HK-2 (cell line): ENCODE measurements at regions not wholly inside any gene's neighbourhood (a gene's known extent, or its start where the extent isn't known, plus 50 kb on each side); places are given as distances from the start of the nearest gene placed in this dataset.

Source experiments
- DNase-seq: peaks from one replicate; pipeline ENCODE4 v3.0.0-alpha.2; 2018; ENCODE audit not compliant: unreplicated experiment

- no peak for DNase-seq
Observed at GRCh38 chr19:46944918-46945628, 74.6 kb upstream of the NPAS1 start.

DNA sequence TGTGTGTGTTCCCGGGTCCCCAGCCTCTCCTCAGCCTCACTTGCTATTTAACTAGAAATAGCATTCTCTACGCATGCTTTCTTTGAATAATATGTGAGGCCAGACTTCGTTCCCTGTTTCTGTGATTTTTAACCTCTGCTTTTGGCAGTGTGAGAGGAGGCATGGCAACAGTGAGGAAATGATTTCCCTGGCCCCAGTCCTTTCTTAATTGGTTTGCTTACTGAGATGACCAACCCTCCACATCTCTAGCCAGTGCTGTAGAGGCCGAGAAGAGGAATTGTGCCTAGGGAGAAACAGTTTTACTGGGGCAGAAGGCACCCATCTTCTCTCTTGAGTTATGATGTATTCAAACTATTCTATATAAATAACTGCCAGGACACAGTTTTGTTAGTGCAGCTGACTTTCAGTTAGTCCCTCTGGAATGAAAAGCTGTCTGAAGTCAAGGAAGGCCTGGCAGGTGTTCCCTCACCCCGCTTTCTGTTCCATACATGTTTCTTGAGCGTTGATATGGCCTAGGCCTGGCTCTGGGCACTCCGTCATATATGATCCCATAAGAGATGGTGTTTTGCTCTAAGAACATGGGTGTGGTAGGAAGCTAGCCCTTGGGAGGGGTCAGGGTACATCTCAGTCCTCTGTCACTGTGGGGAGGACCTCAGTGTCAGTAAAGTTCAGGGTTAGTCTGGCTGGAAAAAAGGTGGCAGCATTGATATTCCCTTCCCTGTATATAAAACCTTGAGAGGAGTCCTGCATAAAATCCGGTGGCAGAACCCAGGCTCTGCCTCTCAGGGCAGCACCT lies 73.7 kb upstream of the NPAS1 start:
- no peak for DNase-seq

DNA sequence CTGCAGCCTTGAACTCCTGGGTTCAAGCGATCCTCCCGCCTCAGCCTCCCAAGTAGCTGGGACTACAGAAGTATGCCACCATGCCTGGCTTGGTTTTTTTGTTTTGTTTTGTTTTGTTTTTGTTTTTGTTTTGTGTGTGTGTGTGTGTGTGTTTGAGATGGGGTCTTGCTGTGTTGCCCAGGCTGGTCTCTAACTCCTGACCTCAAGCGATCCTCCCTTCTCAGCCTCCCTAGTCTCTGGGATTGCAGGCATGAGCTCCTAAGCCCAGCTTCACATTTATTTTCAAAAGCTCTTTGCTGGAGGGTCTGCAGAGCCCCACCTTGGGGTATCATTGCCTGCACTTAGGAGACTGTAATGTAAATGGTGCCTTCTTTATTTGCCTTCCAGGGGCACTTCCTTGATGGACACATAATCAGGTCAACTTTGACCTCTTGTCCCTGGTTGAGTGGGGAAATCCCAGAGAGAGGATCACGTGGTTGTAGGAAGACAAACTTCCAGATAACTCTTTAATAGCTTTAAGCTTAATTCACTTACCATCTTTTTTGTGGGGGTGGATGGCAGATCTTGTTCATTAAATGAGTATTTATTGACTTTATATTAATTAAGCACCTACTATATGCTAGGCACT lies 72.9 kb upstream of the NPAS1 start:
- DNase-seq, result no peak

DNA sequence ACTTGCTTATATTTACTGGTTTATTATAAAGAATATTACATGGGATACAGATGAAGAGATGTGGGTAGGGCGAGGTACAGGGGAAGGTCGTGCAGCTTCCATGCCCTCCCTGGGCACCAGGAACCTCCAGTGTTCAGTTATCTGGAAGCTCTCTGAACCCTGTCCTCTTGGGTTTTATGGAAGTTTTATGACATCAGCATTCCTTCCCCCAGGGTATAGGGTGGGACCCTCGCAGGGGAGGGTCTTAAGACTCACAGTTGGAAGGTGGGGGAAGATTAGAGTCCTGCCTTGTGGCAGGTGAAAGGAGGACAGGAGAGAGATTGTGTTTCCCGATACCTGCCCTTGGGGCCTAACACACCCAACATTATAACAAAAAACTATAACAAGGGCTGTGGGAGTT lies 71.8 kb upstream of the NPAS1 start:
- DNase-seq, result no peak

DNA sequence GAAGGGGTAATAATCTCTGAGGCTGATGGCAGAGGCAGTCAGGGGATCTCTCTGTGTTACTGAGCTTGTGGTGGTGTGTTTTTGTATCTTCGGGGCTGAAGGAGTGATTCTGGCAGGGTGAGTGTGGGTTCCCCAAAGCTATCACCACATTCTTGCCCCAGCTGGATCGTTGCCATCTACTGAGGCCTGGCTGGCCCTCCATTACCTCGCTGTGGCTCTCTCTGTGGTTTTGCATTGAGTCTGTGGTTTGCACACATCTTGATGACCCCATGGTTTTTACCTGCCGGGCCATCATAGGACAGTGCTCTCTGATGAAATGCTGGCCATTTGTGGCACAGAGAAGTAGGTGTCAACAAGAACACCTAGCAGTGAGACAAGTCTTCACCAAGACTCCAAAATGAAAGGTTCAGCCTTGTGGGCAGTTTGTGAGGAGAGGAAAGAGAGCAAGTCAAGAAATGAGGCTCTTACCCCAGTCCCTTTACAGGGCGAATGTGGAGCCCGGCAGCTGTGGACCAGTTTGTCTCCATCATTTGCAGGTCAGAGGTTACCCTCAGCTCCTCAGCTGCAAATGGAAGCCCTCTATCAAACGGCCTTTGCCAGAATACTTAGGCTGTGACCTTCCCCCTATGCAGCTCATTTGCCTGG lies 69.0 kb upstream of the NPAS1 start:
- peak; percentile 40 for DNase-seq

DNA sequence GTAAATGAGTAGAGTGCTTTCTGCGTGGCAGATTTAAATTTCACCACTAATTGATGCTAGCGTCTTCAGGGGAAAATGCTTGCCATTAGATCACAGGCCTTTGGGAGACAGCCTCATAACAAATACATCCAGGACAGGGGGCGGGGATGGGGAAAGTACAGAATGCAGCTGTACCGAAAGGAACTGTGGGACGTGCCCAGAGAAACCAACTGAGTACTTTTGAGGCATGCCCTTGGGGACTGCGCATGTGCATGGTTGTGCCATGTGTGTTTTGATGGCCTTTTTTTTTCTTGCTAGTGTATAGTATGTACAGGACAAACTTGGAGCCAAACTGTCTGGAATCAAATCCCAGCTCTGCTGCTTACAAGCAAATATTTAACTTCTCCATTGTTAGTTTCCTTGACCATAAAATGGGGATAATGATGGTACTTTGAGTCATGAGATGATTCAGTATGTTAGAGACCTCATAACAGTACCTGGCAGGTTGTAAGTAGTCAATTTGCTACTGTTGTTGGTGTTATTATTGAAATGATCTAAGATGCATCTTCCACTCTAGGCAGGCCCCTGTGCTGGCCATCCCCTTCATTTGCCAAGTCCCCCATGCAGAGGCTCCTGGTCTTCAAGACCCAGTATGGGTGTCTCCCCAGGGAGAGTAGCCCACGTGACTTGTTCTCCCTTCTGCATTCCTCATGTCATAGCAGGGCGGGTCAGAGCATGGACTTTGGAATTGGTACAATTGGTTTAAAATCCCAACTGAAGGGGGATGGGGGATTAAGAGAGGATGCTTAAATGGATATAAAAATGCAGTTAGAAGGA lies 68.3 kb upstream of the NPAS1 start:
- DNase-seq, result peak; percentile 86

GRCh38 chr19:46952874-46953273 lies 66.8 kb upstream of the NPAS1 start:
- DNase-seq, result no peak

DNA sequence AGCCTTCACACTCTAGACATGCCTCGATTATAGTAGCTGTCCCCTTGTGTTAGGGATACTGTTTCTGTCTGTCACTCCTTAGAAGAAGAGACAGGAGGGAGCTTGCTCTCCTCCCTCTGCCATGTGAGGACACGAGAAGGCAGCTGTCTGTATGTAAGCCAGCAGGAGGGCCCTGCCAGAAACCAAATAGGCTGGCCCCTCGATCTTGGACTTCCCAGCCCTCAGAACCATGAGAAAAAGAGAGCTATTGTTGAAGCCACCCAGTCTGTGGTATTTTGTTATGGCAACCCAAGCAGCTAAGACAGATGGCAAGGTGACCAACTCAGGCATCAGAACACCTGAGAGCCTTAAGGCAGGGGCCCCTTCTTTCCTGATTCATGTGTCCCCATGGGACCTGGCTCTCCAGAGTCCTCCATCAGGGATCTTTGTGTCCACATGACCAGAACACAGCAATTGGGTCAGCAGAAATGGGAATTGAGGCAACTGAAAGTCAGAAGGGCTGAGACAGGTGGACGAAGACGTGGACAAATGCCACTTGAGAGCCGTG lies 65.6 kb upstream of the NPAS1 start:
- no peak for DNase-seq

DNA sequence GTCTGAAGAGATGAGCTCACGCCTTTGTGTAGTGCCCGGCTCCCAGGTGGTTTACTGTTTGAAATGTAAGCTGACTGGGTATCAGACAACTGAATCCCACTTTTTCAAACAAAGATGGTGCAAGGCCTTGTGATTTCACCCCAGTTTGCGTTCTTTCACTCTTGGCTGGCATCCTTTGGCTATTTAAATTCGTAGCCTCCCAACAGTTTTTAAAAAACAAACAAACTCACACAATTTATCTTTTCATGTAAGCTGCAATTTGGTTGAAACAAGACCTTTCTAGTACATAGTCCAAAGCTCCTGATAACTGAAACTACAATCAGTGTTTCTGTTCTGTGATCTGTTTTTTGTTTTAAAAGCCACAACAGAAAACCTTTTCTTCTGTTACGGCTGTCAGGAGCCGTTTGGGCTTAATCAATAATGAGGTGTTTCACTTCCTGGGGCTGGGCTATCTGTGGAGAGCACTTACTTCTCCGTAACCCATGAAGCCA lies 65.1 kb upstream of the NPAS1 start:
- DNase-seq, result no peak

DNA sequence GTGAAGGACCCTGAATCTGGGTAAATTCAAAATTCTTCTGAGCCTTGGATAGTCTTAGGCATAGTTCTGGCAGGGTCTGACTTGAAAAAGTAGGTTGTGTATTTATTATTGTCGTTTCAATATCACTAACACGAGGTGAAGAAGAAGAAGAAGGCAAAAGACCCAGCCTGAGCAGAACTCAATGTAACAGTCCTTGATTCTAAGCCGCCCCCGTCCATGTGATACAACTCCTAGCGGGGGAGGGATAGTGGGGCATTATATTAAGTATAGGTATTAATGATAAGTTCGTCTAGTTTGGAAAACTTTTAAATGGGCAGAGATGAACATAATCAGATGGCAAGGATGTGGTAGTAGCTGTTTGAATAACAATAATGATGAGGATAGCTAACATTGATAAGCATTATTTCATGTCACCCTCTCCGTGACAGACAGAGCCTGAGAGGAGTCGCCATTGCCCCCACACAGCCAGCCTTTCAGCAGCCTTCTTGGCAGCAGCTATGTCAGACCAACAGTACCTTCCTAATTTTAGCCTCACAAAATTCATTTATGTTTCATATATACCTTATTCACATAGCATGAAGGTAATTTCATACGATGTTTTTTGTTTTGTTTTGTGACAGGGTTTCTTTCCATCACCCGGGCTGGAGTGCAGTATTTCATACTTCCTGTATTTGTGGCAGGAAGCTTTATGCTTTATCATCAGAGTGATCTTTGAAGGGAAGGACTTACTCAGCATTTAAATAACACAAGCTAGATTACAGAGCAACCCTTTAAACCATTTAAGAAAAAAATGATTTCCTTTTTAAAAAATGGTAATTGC lies 64.4 kb upstream of the NPAS1 start:
- no peak for DNase-seq

DNA sequence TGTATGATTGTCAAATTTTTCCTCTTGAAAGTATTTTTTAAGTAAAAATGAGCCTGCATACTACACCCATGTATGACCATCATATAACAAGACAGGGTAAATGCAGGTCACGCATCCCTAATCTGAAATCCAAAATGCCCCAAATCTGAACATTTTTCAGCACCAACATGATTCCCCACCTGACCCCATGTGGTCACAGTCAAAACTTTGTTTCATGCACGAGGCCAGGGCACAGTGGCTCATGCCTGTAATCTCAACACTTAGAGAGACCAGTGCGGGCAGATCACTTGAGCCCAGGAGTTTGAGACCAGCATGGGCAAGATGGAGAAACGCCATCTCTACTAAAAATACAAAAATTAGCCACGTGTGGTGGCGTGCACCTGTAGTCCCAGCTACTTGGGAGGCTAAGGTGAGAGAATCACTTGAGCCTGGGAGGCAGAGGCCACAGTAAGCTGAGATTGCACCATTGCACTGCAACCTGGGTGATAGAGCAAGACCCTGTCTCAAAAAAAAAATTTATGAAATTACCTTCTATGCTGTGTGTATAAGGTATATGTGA lies 63.7 kb upstream of the NPAS1 start:
- DNase-seq, result no peak

DNA sequence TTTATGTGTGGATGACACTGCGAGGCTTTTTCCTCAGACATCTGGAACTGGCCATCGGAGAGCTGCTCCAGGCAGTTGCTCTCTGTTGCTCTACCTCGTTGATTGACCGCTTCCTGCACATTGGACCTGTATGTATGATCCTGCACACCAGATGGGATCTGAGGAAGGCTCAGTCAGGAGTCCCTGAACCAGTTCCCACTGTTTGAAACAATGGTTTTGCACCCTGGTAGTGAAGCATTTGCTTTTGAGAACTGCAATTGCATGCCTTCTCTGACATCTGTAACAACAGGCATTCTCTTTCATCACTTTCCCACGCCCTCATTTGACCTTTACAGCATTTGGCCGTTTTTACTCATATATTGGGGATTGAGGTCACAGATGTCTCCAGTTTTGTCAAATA lies 61.1 kb upstream of the NPAS1 start:
- no peak for DNase-seq

DNA sequence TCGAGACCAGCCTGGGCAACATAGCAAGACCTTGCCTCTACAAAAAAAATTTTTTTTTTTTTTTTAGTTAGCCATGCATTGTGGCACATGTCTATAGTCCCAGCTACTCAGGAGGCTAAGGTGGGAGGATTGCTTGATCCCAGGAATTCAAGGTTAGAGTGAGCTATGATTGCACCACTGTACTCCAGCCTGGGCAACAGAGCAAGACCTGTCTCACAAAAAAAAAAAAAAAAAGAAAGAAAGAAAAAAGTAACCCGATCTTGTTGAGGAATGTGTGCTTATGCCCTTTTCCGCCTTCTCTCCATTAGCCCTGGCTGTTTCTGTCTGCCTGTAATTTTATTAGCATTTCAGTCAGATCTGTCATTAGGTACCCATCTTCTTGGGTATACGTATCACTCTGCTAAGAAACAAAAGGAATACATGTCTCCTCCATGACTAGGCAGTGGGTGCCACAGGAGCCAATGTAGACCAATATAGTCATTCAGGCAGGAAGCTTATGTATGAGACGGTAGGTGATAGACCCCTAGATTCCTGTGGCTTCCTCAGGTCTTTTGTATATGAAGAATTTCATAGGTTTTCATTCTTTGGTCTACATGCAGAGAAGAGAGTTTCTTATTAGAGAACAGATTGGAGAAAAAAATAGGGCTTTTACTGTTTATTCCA lies 59.6 kb upstream of the NPAS1 start:
- DNase-seq, result no peak

DNA sequence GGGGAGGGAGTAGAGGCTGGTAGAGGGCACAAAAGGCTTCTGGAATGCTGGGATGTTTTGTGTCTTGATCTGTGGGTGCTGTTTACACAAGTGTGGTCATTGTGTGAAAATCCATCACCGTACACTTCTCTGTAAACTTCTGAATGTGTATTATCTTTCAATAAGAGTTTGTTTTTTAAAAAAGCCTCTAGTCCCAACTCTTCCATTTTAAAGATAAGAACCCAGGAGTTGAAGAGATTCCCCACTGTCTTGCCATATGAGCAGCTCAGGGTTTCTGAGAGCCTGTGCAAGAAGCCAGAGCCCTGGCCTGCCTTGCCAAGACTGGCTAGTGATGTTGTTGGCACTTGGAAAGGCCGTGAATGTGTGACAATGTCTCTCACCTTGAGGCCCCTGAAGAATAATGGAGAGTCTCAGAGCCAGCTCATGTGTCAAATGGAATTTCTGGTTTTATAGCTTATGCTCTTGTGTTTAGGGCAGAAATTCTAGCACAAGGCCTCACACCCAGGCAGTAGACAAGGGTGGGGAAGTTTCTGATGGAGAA lies 57.5 kb upstream of the NPAS1 start:
- DNase-seq, result no peak

GRCh38 chr19:46963093-46963734 lies 56.4 kb upstream of the NPAS1 start:
- DNase-seq, result peak; percentile 12

GRCh38 chr19:46967578-46968032 lies 52.0 kb upstream of the NPAS1 start:
- no peak for DNase-seq
